ENCODE measurements at regions not wholly inside any gene's neighbourhood (a gene's known extent, or its start where the extent isn't known, plus 50 kb on each side); places are given as distances from the start of the nearest gene placed in this dataset.

GRCh38 chr17:77677211-77677610 is 281.3 kb upstream of the TNRC6C start:
- DNase-seq: peak; percentile 60
- intact Hi-C loops (cut with DNase I): no loop called here
- ATAC-seq (ENCODE audit: poor library complexity): peak; percentile 16

- peak; percentile 55 for DNase-seq
- intact Hi-C loops (cut with DNase I): no loop called here
- ATAC-seq (ENCODE audit: poor library complexity): peak; percentile 22
Observed at GRCh38 chr17:77677630-77678029, 280.9 kb upstream of the TNRC6C start.

DNA sequence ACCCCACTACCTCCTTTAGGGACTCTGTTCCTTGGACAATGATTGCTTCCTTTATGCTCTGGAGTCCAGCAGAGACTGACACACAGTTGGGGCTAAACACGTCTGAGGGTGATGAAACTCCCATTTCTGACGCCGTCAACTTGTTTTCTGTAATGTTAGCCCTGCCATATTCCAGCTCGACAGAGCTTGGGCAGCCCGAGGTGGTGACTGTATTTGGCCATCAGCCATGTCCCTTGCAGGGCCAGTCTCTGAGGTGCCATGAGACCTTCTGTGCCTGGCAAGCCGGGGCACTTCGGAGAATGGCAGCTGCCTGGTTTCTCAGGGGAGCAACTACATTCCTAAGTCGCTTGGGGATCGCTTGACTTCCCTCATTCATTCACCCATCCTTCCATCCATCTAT is 278.9 kb upstream of the TNRC6C start:
- DNase-seq: no peak
- intact Hi-C loops (cut with DNase I): no loop called here
- peak; percentile 44 for ATAC-seq (ENCODE audit: poor library complexity)

DNA sequence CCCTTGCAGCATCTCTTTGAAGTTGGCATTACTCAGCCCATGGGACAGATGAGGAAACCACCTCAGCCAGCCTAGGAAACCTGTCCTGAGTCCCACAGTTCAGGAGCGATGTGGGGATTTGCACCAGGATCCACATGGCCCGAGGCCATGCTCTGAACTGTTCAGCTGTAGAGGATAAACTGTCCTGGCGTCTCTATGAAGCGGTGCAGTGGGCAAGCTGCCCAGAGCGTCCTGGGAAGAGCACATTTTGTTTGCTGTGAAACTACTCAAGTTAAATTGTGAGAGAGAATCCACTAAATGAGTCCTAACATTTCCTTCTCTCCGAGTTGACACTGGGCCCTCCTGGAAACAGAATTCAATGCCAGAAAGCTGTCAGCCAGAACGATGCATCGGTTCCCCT is 276.6 kb upstream of the TNRC6C start:
- intact Hi-C loops (cut with DNase I): no loop called here
- DNase-seq (peak; percentile 88), ATAC-seq (ENCODE audit: poor library complexity) (peak; percentile 86)

DNA sequence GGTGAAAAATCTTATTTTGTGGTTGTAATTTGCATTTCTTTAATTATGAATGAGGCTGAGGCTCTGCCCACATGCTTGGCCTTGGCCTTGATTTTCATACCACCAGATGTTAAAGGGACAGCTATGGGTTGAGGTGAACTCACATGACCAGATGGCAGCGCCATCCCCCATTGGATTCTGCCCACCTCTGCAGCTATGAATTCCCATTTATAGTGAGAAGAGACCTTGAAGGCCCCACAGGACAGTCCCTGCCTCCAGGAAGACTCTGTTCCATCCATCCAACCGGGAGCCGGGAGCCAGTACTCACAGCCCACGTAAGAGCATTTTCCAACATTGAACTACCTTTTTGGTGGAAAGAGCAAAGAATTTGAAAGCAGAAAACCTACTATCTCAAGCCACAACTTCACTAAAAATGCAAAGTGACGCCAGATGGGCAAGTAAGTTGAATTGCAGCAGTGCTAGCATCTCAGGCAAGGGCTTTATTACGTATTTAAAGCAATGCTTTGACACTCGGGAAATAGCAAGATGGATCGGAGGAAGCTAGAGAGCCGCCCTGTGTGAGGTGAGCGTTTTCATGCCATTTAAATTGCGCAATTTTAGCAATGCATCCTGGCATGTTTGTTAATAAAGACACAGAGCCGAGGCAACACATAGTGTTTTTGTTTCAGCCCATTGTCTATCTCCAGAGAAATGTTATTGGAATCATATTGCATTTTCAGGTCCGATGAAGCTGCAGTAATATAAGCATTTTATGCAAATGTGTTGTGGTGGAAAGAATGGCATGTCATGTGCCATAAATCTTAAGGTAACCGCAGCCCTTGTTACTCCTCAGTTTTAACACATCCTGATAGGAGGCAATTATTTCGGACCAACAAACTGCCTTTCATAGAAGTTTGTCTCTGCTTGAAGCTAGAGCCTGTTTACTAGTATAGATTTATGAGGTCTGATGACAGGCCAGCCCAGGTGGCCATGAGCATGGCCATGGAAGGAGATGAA is 273.4 kb upstream of the TNRC6C start:
- ATAC-seq (ENCODE audit: poor library complexity) (no peak), DNase-seq (no peak)
- intact Hi-C loops (cut with DNase I): no loop called here

DNA sequence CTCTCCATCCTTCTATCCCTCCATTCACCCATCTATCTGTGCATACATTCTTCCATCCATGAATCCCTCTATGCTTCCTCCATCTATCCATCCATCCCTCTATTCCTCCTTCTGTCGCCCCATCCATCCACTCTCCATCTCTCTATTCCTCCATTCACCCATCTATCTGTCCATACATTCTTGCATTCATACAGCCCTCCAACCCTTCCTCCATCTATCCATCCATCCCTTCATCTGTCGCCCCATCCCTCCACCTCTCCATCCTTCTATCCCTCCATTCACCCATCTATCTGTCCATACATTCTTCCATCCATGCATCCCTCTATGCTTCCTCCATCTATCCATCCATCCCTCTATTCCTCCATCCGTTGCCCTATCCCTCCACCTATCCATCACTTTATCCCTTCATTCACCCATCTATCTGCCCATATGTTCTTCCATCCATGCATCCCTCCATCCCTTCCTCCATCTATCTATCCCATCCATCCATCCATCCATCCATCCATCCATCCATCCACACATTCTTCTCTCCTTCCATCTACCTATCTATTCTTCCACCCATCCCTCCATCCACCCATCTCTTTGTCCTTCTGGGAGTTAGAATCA is 272.5 kb upstream of the TNRC6C start:
- ATAC-seq (ENCODE audit: poor library complexity) (no peak), DNase-seq (no peak)
- intact Hi-C loops (cut with DNase I): no loop called here

- ATAC-seq (ENCODE audit: poor library complexity) (no peak), DNase-seq (no peak)
- intact Hi-C loops (cut with DNase I): no loop called here
Observed at GRCh38 chr17:77686903-77687302, 271.6 kb upstream of the TNRC6C start.

DNA sequence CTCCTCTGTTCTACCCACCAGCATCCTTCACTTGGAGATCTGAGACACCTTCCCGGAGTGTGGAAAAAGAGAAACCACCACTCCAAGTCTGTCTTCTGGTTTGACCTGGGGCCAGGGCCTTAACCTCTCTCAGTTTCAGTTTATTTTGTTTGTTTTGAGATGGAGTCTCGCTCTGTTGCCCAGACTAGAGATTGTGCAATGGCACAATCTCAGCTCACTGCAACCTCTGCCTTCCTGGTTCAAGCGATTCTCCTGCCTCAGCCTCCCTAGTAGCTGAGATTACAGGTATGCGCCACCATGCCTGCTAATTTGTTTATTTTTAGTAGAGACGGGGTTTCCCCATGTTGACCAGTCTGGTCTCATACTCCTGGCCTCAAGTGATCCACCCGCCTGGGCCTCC is 271.1 kb upstream of the TNRC6C start:
- no peak for ATAC-seq (ENCODE audit: poor library complexity)

DNA sequence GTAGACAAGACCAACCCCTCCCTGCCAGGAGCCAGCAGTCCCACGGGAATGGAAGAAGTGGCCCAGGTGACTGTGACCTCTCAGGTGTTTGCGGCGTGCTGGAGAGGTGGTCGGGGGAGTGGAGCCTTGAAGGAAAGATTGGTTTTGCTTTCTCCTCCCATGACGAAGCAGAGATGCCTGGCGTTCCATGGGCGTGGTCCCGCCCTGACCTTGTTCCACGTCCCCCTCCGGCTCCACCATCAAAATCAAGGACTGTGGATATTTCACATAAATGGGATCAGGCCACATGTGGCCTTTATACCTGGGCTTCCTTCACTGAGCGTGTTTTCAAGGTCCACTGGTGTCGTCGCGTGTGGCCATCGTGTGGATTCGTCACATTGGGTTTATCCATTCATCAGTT is 270.6 kb upstream of the TNRC6C start:
- intact Hi-C loops (cut with DNase I): no loop called here
- ATAC-seq (ENCODE audit: poor library complexity): no peak
- no peak for DNase-seq

More for the DNA sequence above, 271.1 kb upstream of the TNRC6C start:
- DNase-seq: no peak
- intact Hi-C loops (cut with DNase I): no loop called here

GRCh38 chr17:77688369-77688768 is 270.1 kb upstream of the TNRC6C start:
- no peak for ATAC-seq (ENCODE audit: poor library complexity)
- DNase-seq: no peak
- intact Hi-C loops (cut with DNase I): no loop called here

DNA sequence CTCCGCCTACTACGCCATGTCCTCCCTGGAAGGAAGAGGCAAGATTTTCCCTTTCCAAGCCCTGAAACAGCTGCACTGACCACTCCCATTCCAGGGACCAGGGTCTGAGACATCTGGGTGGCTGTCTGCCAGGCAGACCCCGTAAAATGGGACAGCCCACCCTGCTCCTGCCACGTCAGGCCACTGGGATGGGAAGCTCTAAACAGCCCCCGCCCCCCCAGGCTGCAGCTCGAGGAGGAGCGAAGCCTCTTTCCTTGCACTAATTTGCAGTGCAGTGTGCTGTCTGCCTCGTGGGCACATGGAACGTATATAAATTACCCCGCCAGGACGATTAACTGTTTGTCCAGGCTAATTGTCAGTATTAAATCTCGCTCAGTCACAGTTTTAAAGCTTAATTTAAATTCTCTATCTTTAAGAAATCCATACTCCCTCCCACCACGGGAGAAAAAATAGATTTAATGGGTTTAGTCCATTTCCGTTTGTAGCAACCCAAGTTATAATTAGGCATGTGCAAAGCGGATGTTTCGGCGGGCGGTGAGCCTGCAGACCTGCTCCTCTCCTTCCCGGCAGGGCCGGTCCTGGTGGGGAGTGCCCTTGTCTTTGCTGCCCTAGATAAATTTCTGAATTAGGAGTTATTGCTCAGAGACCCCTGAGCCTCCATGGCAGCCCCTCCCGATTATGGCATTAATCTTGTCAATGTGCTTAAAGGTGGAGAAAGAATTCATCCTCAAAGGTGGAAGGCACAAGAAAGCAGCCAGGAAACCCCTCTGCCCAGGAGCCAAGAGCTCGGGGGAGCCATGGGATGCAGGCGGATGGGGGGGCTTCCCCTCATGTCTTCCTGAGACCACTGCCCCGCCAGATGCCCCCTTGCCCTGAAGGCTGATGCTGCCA is 268.0 kb upstream of the TNRC6C start:
- DNase-seq (no peak), ATAC-seq (ENCODE audit: poor library complexity) (peak; percentile 38)
- intact Hi-C loops (cut with DNase I): no loop called here

DNA sequence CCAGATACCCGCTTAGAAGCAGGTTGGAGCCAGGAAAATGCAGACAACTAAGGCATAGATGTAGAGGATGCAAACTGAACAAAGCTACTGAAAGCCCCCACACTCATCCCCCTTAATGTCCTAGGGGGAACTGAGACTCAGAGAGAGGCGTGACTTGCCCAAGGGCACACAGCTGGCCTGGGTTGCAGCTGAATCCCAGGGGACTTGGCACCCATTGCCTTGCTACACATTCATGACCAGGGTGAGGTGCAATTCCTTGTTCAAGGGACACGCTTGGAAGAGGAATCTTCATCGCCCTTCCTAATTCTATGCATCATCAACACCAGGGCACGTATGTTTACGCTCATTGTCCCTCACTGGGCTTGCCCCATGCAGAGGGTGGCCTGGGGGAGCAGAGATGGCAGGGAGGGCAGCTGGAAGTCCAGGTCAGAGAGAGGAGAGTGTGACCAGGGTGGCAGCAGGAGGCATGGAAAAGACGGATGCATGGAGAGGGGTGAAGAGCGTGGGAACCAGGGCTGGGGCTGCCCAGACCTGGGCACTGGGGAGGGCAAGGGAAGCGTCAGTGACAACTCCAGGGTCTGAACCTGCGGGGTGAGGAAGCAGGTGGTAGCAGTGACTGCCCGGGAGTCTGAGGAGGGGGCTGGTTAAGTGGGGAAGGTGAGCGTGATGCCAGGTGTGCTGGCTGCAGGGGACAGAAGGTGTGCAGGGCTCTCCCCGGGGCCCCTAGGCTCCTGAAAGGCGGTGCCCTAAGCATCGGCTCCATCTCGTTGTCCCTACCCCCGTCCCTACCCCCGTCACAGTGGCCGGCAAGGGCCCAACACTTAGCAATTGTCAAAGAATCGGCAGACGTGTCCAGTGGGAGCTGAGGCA is 267.1 kb upstream of the TNRC6C start:
- DNase-seq: no peak
- intact Hi-C loops (cut with DNase I): no loop called here
- no peak for ATAC-seq (ENCODE audit: poor library complexity)

DNA sequence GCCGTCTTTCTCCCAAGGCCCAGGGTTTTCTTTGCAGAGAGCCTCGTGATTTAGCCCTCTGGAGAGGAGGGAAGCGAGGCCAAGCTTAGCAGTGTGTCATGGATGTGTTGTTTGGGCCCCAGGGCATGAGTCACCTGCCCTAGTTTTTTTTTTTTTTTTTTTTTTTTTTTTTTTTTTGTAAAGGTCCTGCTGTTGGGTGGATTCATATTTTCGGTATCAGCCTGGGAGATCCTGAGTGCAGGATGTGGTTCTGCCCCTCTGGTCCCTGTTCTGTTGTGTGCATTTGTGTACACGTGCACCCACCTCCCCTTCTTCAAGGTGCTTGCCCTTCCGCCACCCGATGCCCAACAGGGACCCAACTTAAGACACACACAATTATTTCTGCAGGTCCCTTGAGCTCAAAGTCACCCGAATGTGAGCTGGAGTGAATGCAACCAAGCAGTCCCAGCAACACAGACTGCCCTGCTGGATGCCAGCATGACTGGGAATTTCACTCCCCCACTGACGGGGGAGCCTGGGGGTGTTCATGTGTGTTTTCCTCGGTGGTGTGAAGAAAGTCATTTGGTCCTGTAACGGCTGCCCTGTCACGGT is 265.8 kb upstream of the TNRC6C start:
- no peak for ATAC-seq (ENCODE audit: poor library complexity)
- no peak for DNase-seq
- intact Hi-C loops (cut with DNase I): no loop called here

- intact Hi-C loops (cut with DNase I): no loop called here
- ATAC-seq (ENCODE audit: poor library complexity) (no peak), DNase-seq (no peak)
Observed at GRCh38 chr17:77693301-77693700, 265.2 kb upstream of the TNRC6C start.

- DNase-seq (no peak), ATAC-seq (ENCODE audit: poor library complexity) (no peak)
- intact Hi-C loops (cut with DNase I): no loop called here
Observed at GRCh38 chr17:77693776-77694175, 264.7 kb upstream of the TNRC6C start.

DNA sequence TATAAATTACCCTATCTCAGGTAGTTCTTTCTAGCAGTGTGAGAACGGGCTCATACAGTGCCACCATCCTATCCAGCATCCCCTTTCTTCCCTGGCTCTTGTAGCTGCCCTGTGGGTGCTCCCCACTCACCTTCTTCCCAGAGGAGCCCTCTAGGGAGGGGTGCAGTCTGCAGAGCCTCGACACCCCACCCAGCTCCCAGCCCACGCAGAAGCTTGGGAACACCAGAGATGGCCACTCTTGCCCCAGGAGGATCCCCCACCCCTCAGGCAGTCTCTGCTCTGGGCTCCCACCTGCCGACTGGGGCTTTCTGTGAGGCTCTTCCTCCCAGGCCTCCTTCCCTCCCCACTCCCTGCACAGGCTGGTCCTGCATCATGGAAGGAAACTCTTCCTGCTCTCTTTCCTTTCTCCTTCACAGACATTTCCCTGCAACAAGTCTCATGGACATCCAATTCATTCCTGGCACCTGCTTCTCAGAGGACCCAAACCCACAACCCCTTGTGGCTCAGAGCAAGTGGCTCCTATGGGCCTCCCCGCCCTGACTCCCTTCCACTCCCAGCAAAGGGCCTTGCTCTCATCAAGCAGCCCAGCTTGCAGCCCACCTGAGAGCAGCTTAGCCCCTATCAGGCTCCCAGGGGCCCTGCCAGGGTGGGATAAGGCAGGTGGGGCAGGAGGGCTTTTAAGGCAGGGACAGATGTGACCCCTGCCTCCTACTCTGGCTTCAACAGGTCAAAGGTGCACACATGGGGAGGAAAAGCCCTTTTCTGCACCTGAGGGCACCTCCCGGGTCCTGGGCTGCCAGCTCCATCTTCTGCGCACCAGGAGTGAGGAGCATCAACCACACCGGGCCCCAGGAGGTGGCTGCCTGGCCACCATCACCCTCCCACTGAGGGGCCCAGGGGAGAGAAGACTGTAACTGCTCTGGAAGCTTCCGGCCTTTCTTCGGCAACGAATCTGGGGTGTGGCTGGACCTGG is 263.8 kb upstream of the TNRC6C start:
- intact Hi-C loops (cut with DNase I): no loop called here
- no peak for DNase-seq
- no peak for ATAC-seq (ENCODE audit: poor library complexity)

GRCh38 chr17:77695386-77695785 is 263.1 kb upstream of the TNRC6C start:
- DNase-seq (no peak), ATAC-seq (ENCODE audit: poor library complexity) (no peak)
- intact Hi-C loops (cut with DNase I): no loop called here

Data from Right ventricle myocardium superior (tissue), 1 donor.